NB4 (cell line): ENCODE measurements at regions not wholly inside any gene's neighbourhood (a gene's known extent, or its start where the extent isn't known, plus 50 kb on each side); places are given as distances from the start of the nearest gene placed in this dataset.
"Not testable (repeated sequence)": the region's sequence is repeated elsewhere in the genome, so short reads cannot be mapped to it uniquely, and the experiment has no call there.

Experiments
- DNase-seq: peaks from one replicate; pipeline ENCODE4 v3.0.0; 2010; ENCODE audit warnings: low read depth
- H3K4me3 ChIP-seq: one replicate; pipeline ENCODE4 v1.5.1; 2011; ENCODE audit warnings: mild to moderate bottlenecking, low read depth, low read length, moderate library complexity
- MYC ChIP-seq: IDR thresholded peaks from 2 replicates; pipeline ENCODE4 v1.6.1; 2011; ENCODE audit warnings: low read depth, low read length
- POLR2A ChIP-seq: IDR thresholded peaks from 2 replicates; pipeline ENCODE4 v1.6.1; 2011; ENCODE audit warnings: mild to moderate bottlenecking; ENCODE audit not compliant: insufficient read length; ENCODE audit errors: extremely low read depth
- TF ChIP-seq, protein P1 (sequence below): IDR thresholded peaks from one replicate; pipeline ENCODE4 v1.5.1; 2012; ENCODE audit warnings: low read depth, low read length
- TF ChIP-seq, protein P2 (sequence below): IDR thresholded peaks from 2 replicates; pipeline ENCODE4 v1.6.1; 2011; ENCODE audit warnings: low read depth, low read length

DNA sequence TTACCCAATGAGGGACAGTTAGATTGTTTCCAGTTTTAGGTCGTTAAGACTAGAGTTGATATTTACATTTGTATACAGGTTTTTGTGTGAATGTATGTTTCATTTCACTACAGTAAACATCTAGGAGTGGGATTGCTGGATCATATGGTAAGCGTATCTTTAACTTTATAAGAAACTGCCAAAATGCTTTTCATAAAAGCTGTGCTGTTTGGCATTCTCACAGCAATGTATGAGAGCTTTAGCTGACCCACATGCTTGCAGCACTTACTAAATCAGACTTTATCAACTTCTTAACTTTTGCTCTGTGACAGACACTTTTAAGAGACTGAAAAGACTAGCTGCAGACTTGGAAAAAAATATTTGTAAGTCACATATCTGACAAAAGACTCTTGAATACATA lies 262.5 kb upstream of the PELI2 start:
- no peak overlapping the region for H3K4me3 ChIP-seq
- no peak for DNase-seq
- no peak for TF ChIP-seq POLR2A
- TF ChIP-seq MYC: no peak
- TF ChIP-seq, protein P1, sequence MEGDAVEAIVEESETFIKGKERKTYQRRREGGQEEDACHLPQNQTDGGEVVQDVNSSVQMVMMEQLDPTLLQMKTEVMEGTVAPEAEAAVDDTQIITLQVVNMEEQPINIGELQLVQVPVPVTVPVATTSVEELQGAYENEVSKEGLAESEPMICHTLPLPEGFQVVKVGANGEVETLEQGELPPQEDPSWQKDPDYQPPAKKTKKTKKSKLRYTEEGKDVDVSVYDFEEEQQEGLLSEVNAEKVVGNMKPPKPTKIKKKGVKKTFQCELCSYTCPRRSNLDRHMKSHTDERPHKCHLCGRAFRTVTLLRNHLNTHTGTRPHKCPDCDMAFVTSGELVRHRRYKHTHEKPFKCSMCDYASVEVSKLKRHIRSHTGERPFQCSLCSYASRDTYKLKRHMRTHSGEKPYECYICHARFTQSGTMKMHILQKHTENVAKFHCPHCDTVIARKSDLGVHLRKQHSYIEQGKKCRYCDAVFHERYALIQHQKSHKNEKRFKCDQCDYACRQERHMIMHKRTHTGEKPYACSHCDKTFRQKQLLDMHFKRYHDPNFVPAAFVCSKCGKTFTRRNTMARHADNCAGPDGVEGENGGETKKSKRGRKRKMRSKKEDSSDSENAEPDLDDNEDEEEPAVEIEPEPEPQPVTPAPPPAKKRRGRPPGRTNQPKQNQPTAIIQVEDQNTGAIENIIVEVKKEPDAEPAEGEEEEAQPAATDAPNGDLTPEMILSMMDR: no peak
- TF ChIP-seq, protein P2, sequence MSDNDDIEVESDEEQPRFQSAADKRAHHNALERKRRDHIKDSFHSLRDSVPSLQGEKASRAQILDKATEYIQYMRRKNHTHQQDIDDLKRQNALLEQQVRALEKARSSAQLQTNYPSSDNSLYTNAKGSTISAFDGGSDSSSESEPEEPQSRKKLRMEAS: no peak

DNA sequence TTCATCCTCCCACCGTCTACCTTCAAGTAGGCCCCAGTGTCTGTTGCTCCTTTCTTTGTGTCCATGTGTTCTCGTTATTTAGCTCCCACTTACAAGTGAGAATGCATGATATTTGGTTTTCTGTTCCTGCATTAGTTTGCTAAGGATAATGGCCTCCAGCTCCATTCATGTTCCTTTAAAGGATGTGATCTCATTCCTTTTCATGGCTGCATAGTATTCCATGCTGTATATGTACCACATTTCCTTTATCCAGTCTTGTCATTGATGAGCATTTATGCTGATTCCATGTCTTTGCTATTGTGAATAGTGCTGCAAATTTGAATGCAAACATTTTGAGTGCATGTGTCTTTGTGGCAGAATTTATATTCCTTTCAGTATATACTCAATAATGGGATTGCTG lies 259.6 kb upstream of the PELI2 start:
- TF ChIP-seq MYC (no peak), POLR2A (no peak)
- TF ChIP-seq, protein P2: no peak
- TF ChIP-seq, protein P1: no peak
- H3K4me3 ChIP-seq: no peak overlapping the region
- no peak for DNase-seq

DNA sequence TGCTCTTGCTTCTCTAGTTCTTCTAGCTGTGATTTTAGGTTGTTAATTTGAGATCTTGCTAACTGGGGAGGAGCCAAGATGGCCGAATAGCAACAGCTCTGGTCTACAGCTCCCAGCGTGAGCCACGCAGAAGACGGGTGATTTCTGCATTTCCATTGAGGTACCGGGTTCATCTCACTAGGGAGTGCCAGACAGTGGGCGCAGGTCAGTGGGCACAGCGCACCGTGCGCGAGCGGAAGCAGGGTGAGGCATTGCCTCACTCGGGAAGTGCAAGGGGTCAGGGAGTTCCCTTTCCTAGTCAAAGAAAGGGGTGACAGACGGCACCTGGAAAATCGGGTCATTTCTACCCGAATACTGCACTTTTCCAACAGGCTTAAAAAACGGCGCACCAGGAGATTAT lies 256.6 kb upstream of the PELI2 start:
- H3K4me3 ChIP-seq, DNase-seq: not testable (repeated sequence)

DNA sequence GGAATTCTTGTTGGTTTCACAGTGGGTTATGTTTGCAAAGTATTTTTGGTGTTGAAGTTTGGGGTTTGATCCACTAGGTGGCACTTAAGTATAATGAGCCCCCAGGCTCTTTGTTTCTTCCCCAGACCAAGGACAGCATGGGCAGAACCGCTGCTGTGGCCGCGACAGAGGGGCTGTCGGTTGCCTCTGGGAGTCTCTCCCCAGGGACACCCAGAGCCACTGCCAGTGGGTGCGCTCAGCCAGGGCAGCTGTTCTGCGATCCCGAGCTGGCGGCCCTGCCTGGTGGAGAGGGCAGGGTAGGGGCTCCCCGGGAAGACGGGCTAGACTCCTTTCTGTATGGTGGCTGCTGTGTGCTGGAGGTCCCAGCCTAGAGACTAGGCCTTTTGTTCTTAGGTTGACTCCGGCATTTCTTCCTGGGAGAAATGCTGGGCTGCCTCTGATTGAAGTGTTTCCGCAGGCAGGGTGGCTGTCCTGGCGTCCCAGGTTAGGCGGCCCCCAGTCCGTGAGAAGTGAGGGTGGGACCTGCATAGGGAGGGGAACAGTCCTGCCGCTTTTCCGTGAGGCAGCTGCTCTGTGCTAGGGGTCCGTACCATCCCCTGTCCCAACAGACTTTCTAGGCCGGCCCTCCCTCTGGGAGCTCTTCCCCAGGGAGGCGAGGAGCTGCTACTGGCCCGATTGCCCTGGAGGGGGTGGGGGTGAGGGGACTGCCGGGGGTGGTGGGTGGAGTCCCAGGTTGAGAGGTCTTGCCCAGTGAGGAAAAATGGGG lies 253.1 kb upstream of the PELI2 start:
- peak; percentile 43 for DNase-seq

DNA sequence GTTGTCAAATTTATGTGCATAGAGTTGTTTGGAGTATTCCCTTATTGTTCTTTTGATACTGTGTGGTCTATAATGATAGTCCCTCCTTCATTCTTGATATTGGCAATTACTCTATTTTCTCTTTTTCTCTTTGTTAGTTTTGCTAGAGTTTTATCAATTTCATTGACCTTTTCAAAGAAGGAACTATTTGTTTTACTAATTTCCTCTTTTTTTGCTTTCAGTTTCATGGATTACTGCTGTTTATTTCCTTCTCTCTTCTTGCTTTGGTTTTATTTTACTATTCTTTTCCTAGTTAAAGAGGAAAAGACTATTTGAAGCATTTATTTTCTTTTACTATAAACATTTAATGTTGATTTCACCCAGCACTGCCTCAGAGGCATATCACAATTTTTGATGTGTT lies 250.9 kb upstream of the PELI2 start:
- no peak for TF ChIP-seq POLR2A
- TF ChIP-seq, protein P1: no peak
- TF ChIP-seq MYC: no peak
- TF ChIP-seq, protein P2: no peak
- no peak for DNase-seq

More for the DNA sequence above, 253.1 kb upstream of the PELI2 start:
- H3K4me3 ChIP-seq: no peak overlapping the region
- TF ChIP-seq, protein P2: no peak
- TF ChIP-seq POLR2A (no peak), MYC (0 out of 2 replicates have a peak, but pooled peaks have one; percentile 33)
- TF ChIP-seq, protein P1: peak; percentile 42

DNA sequence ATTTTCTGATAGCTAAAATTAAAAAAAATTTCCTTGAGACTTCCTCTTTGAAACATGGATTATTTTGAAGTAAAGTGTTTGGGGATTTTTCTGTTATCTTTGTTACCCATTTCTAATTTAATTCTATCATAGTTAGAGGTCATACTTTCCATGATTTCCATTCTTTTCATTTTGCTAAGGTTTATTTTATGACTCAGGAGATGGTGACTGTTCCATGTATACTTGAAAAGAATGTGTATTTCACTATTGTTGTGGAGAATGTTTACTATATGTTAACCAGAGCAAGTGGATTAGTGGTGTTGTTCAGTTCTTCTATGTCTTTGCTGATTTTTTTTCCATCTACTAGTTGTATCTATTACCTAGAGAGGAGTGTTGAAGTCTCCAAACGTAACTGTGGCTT lies 250.5 kb upstream of the PELI2 start:
- TF ChIP-seq POLR2A: no peak
- no peak for TF ChIP-seq MYC
- TF ChIP-seq, protein P1: no peak
- TF ChIP-seq, protein P2: no peak
- no peak overlapping the region for H3K4me3 ChIP-seq
- no peak for DNase-seq

More for the DNA sequence above, 250.9 kb upstream of the PELI2 start:
- H3K4me3 ChIP-seq: no peak overlapping the region
